ENCODE measurements at regions not wholly inside any gene's neighbourhood (a gene's known extent, or its start where the extent isn't known, plus 50 kb on each side); places are given as distances from the start of the nearest gene placed in this dataset.

DNA sequence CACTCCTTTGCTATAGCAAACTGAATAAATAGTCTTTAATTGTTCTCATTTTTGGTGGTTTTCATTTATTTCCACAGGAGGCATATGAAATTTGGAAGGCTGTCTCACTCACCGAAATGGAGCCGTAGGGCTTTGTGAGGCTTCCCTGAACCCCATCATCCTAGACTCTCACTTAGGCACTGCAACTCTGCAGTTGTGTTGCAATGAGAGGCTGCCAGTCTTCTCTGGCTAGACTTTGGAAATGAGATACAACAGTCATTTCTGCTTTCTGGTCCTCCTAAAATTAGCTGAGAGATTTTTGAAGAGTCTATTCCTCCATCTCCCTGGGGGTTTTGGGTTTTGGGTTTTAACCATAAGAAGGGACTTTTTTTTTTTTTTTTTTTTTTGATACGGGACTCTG is 146.5 kb downstream of the SH3BGRL start:
- no peak for DNase-seq (ENCODE audit: low read depth)
- TF ChIP-seq, protein P1, sequence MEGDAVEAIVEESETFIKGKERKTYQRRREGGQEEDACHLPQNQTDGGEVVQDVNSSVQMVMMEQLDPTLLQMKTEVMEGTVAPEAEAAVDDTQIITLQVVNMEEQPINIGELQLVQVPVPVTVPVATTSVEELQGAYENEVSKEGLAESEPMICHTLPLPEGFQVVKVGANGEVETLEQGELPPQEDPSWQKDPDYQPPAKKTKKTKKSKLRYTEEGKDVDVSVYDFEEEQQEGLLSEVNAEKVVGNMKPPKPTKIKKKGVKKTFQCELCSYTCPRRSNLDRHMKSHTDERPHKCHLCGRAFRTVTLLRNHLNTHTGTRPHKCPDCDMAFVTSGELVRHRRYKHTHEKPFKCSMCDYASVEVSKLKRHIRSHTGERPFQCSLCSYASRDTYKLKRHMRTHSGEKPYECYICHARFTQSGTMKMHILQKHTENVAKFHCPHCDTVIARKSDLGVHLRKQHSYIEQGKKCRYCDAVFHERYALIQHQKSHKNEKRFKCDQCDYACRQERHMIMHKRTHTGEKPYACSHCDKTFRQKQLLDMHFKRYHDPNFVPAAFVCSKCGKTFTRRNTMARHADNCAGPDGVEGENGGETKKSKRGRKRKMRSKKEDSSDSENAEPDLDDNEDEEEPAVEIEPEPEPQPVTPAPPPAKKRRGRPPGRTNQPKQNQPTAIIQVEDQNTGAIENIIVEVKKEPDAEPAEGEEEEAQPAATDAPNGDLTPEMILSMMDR (conservative IDR thresholded peaks at IDR 0.05; ENCODE audit: low read depth, low read length): no peak
- no peak overlapping the region for H3K4me3 ChIP-seq (ENCODE audit: low read depth, low read length)

DNA sequence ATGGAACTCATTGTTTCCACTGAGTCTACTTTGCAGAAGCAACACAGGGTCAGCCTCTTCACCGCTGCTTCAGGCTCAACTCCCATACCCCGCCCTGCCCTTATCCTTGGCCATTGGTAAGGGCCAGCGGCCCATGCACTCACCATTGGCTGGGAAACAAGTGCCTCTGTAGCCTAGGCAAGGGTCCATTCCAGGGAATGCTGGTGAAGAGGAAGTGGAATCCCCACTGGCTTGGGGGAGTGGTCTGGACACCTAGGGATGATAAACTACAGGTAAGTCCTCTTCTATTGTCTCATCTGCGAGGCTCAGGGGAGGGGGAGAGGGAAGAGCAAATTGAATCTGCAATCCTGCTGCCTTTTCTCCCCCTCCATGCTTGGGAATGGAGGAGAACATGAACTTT is 153.1 kb downstream of the SH3BGRL start:
- DNase-seq (ENCODE audit: low read depth): no peak
- TF ChIP-seq, protein P1 (conservative IDR thresholded peaks at IDR 0.05; ENCODE audit: low read depth, low read length): no peak
- H3K4me3 ChIP-seq (ENCODE audit: low read depth, low read length): no peak overlapping the region

DNA sequence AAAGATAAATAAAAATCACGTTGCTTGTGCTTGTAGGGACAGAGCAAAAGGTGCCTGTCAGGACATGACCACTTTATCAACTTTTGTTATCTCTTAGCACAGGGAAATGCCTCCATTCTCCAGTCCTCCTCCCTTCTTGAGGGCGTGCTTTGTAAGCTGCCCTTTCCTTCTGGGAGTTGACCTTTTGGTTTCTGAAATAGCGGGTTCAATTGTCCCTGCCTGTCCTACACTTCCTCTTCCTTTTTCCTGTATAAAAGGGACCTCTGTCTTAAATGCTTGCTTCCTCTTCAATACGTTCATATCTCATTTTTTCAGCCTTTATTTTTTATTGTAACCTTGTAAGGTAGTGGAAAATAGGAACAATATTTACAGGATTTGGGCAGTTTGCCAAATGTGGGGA is 153.5 kb downstream of the SH3BGRL start:
- DNase-seq (ENCODE audit: low read depth): no peak
- TF ChIP-seq, protein P1 (conservative IDR thresholded peaks at IDR 0.05; ENCODE audit: low read depth, low read length): no peak
- no peak overlapping the region for H3K4me3 ChIP-seq (ENCODE audit: low read depth, low read length)

DNA sequence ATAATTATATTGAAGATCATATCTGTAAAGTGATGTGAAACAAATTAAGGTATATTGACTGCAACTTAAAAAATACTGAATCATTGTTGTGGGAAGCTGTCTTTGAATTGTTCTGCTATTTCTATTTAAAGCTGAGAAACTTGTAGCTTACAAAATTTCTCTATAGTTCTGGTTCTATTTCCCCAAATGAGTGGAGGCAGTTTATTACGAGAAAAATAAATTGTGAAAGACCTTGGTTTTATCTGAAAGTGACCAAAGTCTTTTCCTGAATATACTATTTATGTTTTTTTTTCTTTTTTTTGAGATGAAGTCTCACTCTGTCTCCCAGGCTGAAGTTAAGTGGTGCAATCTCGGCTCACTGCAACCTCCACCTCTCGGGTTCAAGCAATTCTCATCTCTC is 165.4 kb downstream of the SH3BGRL start:
- TF ChIP-seq, protein P1 (conservative IDR thresholded peaks at IDR 0.05; ENCODE audit: low read depth, low read length): no peak
- no peak for DNase-seq (ENCODE audit: low read depth)
- no peak overlapping the region for H3K4me3 ChIP-seq (ENCODE audit: low read depth, low read length)

DNA sequence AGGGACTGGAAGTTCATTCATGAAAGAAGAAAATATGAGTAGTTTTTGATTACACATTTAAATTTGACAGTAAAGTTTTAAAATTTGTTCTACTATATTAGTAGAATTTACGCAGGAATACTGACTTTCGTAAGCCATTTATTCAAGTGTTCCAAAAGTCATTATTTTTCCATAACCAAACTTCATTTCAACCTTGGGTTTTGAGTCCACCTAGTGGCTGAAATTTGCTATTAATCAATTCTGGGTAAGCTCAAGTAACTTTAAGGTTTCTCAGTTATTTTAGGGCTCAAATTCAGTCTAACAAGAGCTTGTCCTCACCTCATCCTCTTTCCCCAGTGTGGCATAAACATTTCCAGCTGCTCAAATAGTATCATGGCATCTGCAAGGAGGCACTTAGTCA is 175.4 kb downstream of the SH3BGRL start:
- TF ChIP-seq, protein P1 (conservative IDR thresholded peaks at IDR 0.05; ENCODE audit: low read depth, low read length): peak; percentile 48
- no peak overlapping the region for H3K4me3 ChIP-seq (ENCODE audit: low read depth, low read length)
- peak; percentile 52 for DNase-seq (ENCODE audit: low read depth)

DNA sequence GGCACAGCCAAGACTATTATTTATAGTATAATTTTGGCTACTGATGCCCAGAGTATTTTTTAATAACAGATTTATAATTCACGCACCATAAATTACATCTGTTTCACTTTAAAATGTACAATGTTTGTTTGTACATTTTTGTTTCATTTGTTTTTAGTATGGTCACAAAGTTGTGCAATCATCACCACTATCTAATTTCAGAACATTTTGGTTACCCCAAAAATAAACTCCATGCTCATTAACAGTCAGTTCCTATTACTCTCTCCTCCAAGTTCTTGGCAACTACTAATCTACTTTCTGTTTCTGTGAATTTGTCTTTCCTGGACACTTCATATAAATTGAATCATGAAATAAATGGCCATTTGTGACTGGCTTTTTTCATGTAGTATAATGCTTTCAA is 176.7 kb downstream of the SH3BGRL start:
- H3K4me3 ChIP-seq (ENCODE audit: low read depth, low read length): no peak overlapping the region
- TF ChIP-seq, protein P1 (conservative IDR thresholded peaks at IDR 0.05; ENCODE audit: low read depth, low read length): no peak
- no peak for DNase-seq (ENCODE audit: low read depth)

DNA sequence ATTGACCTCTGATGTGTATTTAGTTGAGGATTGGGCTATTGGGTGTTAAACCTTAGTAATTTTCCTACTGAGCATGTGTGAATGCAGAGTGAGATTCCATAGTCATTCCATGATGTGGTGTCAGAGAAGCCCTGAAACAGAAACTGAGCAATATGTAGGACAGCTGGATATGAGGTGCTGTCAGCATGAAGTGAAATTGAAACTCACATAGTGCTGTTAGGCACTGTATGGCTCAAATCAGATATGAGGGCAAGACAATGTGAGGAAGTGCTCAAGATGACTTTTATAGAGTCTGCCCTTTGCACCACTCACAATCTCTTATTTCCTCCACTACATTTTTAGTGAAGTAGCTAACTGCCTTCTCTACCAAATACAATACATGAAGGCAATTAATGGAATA is 188.3 kb downstream of the SH3BGRL start:
- H3K4me3 ChIP-seq (ENCODE audit: low read depth, low read length): no peak overlapping the region
- no peak for DNase-seq (ENCODE audit: low read depth)
- TF ChIP-seq, protein P1 (conservative IDR thresholded peaks at IDR 0.05; ENCODE audit: low read depth, low read length): no peak

All from choroid plexus epithelial cell (primary cell).